ENCODE measurements at regions not wholly inside any gene's neighbourhood (a gene's known extent, or its start where the extent isn't known, plus 50 kb on each side); places are given as distances from the start of the nearest gene placed in this dataset.

DNA sequence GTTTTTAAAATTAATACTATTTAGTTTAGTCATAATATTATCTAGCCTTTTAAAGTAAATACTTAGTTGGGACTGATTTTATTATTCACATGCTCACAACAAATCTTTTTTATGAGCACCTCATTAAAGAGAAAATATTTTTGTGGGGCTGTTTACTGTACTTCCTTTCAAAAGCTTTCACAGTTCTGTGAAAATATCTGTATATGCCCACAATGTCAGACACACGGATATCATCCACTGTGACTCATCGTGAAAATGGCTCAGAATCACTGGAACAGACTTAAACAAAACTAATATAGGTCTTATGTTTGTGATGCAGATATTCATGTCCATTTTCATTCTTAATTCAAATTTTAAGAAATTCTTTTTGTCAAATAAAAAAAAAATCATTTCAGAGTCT lies 305.2 kb downstream of the RAB38 start:
- Histone ChIP-seq H4K91ac (replicated peaks; ENCODE audit: insufficient read length, low read length) (no peak overlapping the region), H3K18ac (ENCODE audit: extremely low read depth, low read length) (no peak overlapping the region), H4K8ac (ENCODE audit: extremely low read depth, insufficient read depth, low read length) (no peak overlapping the region), H2BK15ac (ENCODE audit: low read length) (no peak overlapping the region), H3K79me2 (ENCODE audit: control insufficient read depth in 1 of 2, insufficient read depth in 2 of 2, low read length in 2 of 2) (no peaks in the 10 kb centered on the region), H3K4ac (replicated peaks; ENCODE audit: insufficient read length, low read depth, low read length) (no peak overlapping the region), H2BK12ac (ENCODE audit: low read depth, low read length) (no peak overlapping the region), H3K79me1 (ENCODE audit: low read depth, low read length) (no peaks in the 10 kb centered on the region), H2AFZ (ENCODE audit: low read length) (no peak overlapping the region), H3K9ac (replicated peaks in 1 of 4; ENCODE audit: extremely low read depth in 1 of 4, low read depth in 3 of 4, low read length in 3 of 4) (no peak overlapping the region), H3K14ac (ENCODE audit: insufficient read length) (no peak overlapping the region), H3K23ac (ENCODE audit: insufficient read length) (no peak overlapping the region), H3K36me3 (ENCODE audit: control insufficient read depth in 2 of 4, insufficient read depth in 4 of 4, low read length in 3 of 4) (no peaks in the 10 kb centered on the region), H3K4me3 (ENCODE audit: extremely low read depth in 1 of 4, insufficient read depth in 2 of 4, low read depth in 3 of 4, low read length in 4 of 4) (no peak overlapping the region), H3K4me1 (replicated peaks in 1 of 4; ENCODE audit: control insufficient read depth in 3 of 4, insufficient read depth in 4 of 4, low read length in 3 of 4) (no peaks in the 10 kb centered on the region), H2BK20ac (ENCODE audit: low read length) (no peak overlapping the region), H3K9me3 (ENCODE audit: insufficient read depth in 2 of 2, low read depth in 1 of 2, low read length in 1 of 2) (no peaks in the 10 kb centered on the region), H2AK5ac (ENCODE audit: low read depth, low read length) (no peak overlapping the region), H4K20me1 (replicated peaks in 1 of 2; ENCODE audit: control insufficient read depth in 1 of 2, insufficient read depth in 2 of 2, low read length in 2 of 2) (no peaks in the 10 kb centered on the region), H2BK5ac (ENCODE audit: low read depth, low read length) (no peak overlapping the region), H2BK120ac (replicated peaks; ENCODE audit: low read depth, low read length) (no peak overlapping the region), H4K5ac (ENCODE audit: insufficient read length, low read depth, low read length) (no peak overlapping the region), H3K23me2 (ENCODE audit: low read depth, low read length) (no peaks in the 10 kb centered on the region), H3K27me3 (replicated peaks in 1 of 4; ENCODE audit: control insufficient read depth in 3 of 4, extremely low read depth in 1 of 4, insufficient read depth in 3 of 4, low read length in 3 of 4) (no peaks in the 10 kb centered on the region), H3K27ac (ENCODE audit: low read depth, low read length) (no peak overlapping the region), H3K56ac (replicated peaks; ENCODE audit: insufficient read length, low read depth, low read length) (no peak overlapping the region), H3K4me2 (ENCODE audit: insufficient read depth in 1 of 2, low read depth in 2 of 2, low read length in 2 of 2) (no peak overlapping the region)
- WGBS, 2 experiments (ENCODE audit: extremely low coverage in 1 of 2, insufficient coverage in 1 of 2, insufficient read length in 1 of 2, insufficient replicate concordance in 2 of 2, low coverage in 1 of 2, low lambda C conversion rate in 2 of 2, missing lambda C conversion rate in 1 of 2), result 95% methylated on average over 2 of the region's 2 CpGs; no CpG with 5 or more reads in 1 of the 2 experiments
- ChIA-PET POLR2A (ENCODE audit: partially characterized antibody) (no interaction called here), CTCF (ENCODE audit: partially characterized antibody) (interaction anchor here (4.9 kb wide), 1 partner anchor 8 kb away, joined by 30 read pairs; no protein-coding TSS in a partner anchor)
- TF ChIP-seq, protein P1, sequence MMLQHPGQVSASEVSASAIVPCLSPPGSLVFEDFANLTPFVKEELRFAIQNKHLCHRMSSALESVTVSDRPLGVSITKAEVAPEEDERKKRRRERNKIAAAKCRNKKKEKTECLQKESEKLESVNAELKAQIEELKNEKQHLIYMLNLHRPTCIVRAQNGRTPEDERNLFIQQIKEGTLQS (IDR thresholded peaks at IDR 0.05; ENCODE audit: insufficient read depth, low read depth, low read length), result no peak
- TF ChIP-seq TCF12 (IDR thresholded peaks at IDR 0.05; ENCODE audit: low read depth, low read length) (no peak), GTF2F1 (IDR thresholded peaks at IDR 0.05; ENCODE audit: borderline replicate concordance, low read depth, low read length) (no peak), RFX5 (IDR thresholded peaks at IDR 0.05; ENCODE audit: borderline replicate concordance, low read depth, low read length) (no peak), CHD2 (IDR thresholded peaks at IDR 0.05; ENCODE audit: low read length) (no peak), GABPA (IDR thresholded peaks at IDR 0.05; ENCODE audit: borderline replicate concordance, insufficient read depth, low read length) (no peak)
- TF ChIP-seq, protein P2, sequence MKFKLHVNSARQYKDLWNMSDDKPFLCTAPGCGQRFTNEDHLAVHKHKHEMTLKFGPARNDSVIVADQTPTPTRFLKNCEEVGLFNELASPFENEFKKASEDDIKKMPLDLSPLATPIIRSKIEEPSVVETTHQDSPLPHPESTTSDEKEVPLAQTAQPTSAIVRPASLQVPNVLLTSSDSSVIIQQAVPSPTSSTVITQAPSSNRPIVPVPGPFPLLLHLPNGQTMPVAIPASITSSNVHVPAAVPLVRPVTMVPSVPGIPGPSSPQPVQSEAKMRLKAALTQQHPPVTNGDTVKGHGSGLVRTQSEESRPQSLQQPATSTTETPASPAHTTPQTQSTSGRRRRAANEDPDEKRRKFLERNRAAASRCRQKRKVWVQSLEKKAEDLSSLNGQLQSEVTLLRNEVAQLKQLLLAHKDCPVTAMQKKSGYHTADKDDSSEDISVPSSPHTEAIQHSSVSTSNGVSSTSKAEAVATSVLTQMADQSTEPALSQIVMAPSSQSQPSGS (IDR thresholded peaks at IDR 0.05; ENCODE audit: low read length), result no peak
- TF ChIP-seq, protein P3, sequence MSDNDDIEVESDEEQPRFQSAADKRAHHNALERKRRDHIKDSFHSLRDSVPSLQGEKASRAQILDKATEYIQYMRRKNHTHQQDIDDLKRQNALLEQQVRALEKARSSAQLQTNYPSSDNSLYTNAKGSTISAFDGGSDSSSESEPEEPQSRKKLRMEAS (IDR thresholded peaks at IDR 0.05), result no peak
- FAIRE-seq (no peak), DNase-seq (ENCODE audit: low read depth in 1 of 2, low spot score in 2 of 2) (no peak)
